GM23248 (cell line): ENCODE measurements at regions not wholly inside any gene's neighbourhood (a gene's known extent, or its start where the extent isn't known, plus 50 kb on each side); places are given as distances from the start of the nearest gene placed in this dataset.

Source experiments
- DNase-seq: peaks from one replicate; pipeline ENCODE4 v3.0.0-alpha.2; 2015
- H2AFZ ChIP-seq: fragments of 200-600 bp; sonication (generic); 2 replicates; pipeline ENCODE4 v1.6.1; 2016; ENCODE audit warnings: antibody characterized with exemption
- H3F3A ChIP-seq: fragments of 200-600 bp; sonication (generic); 2 replicates; pipeline ENCODE4 v1.6.1; 2016; ENCODE audit warnings: mild to moderate bottlenecking, antibody characterized with exemption, mixed run types; ENCODE audit not compliant: insufficient read depth
- H3K27ac ChIP-seq: fragments of 200-600 bp; sonication (generic); 2 replicates; pipeline ENCODE4 v1.5.1; 2016; ENCODE audit warnings: mild to moderate bottlenecking
- H3K27me3 ChIP-seq: fragments of 200-600 bp; sonication (generic); replicated peaks from 2 replicates; pipeline ENCODE4 v1.6.1; 2016; ENCODE audit warnings: mild to moderate bottlenecking; ENCODE audit not compliant: insufficient read depth
- H3K36me3 ChIP-seq: fragments of 200-600 bp; sonication (generic); 2 replicates; pipeline ENCODE4 v1.6.1; 2016; ENCODE audit warnings: low read depth, mild to moderate bottlenecking
- H3K4me1 ChIP-seq: fragments of 200-600 bp; sonication (generic); 2 replicates; pipeline ENCODE4 v1.6.1; 2016; ENCODE audit warnings: mild to moderate bottlenecking; ENCODE audit not compliant: insufficient read depth
- H3K4me2 ChIP-seq: fragments of 200-600 bp; sonication (generic); one replicate; pipeline ENCODE4 v1.6.1; 2016; ENCODE audit warnings: mild to moderate bottlenecking; ENCODE audit not compliant: unreplicated experiment
- H3K4me3 ChIP-seq: fragments of 200-600 bp; sonication (generic); 2 replicates; pipeline ENCODE4 v1.5.1; 2016; ENCODE audit warnings: mild to moderate bottlenecking
- H3K79me2 ChIP-seq: fragments of 200-600 bp; sonication (generic); 2 replicates; pipeline ENCODE4 v1.6.1; 2016; ENCODE audit warnings: mild to moderate bottlenecking; ENCODE audit not compliant: insufficient read depth
- H3K9ac ChIP-seq: fragments of 200-600 bp; sonication (generic); 2 replicates; pipeline ENCODE4 v1.6.1; 2016; ENCODE audit warnings: mild to moderate bottlenecking
- H3K9me2 ChIP-seq: fragments of 200-600 bp; sonication (generic); 2 replicates; pipeline ENCODE4 v1.6.1; 2016; ENCODE audit warnings: mixed run types, mild to moderate bottlenecking, moderate library complexity; ENCODE audit not compliant: insufficient read depth
- H3K9me3 ChIP-seq: fragments of 200-600 bp; sonication (generic); one replicate; pipeline ENCODE4 v1.6.1; 2017; ENCODE audit warnings: low read depth
- H4K20me1 ChIP-seq: fragments of 200-600 bp; sonication (generic); 2 replicates; pipeline ENCODE4 v1.6.0; 2016; ENCODE audit not compliant: insufficient read depth
- EZH2 ChIP-seq: fragments of 200-600 bp; sonication (generic); IDR thresholded peaks from 2 replicates; pipeline ENCODE4 v1.6.1; 2018; ENCODE audit warnings: antibody characterized with exemption, mild to moderate bottlenecking; ENCODE audit not compliant: insufficient read depth, poor library complexity, severe bottlenecking
- EZH2phosphoT487 ChIP-seq: fragments of 200-600 bp; sonication (generic); IDR thresholded peaks from 2 replicates; pipeline ENCODE4 v1.6.1; 2018; ENCODE audit warnings: antibody characterized with exemption, moderate library complexity, mild to moderate bottlenecking, low read depth; ENCODE audit not compliant: insufficient read depth
- WGBS, 2 experiments: methylation state at CpG; one replicate each; pipeline ENCODE4 v1.1.6; 2015 to 2017; ENCODE audit warnings: low lambda C conversion rate in 2 of 2, low coverage in 1 of 2; ENCODE audit errors: missing lambda C conversion rate in 2 of 2; 5-methylcytosine and 5-hydroxymethylcytosine counted together
- in situ Hi-C: fragments of 300-500 bp; cut with MboI; formaldehyde crosslinking; loops from 2 replicates; pipeline ENCODE4 v1.15.0; 2020

DNA sequence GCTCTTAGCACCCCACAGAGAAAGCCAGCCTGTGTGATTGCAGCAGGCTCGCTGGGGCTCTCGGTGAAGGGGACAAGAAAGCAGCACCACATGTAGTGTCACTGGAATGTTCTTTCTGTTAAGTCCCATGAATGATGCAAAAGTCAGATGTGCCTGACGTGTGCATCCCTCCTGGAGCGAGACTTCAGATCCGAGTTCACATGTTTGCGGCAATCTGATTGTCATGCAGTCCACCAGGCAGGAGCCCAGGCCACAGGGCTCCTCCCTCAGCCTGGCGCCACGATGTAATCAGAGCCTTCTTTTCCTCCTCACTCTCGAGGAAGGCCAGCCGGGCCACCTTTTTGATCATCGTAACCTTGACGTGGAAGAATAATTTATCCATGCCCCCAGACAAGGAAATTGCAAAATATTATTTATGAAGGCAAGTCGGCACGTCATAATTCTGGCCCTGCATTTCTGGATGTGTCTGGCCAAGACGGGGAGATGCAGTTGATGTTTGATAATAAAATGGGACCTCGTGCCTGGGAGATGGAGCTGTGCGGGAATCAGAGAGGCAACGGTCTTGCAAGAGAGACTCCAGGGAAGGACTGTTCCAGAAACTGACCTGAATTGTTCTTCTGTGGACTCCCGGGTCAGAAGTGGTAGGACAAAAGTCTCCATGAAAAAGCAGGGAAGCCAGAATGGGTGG, 214.6 kb downstream of the PHETA1 start:
- peak; percentile 21 for DNase-seq
- Histone ChIP-seq H3K27ac (no peak overlapping the region), H3K4me2 (no peak overlapping the region), H3K9me3 (no peaks in the 10 kb centered on the region), H3K4me1 (no peaks in the 10 kb centered on the region), H3K79me2 (no peaks in the 10 kb centered on the region), H3F3A (no peaks in the 10 kb centered on the region), H3K9me2 (no peaks in the 10 kb centered on the region), H3K4me3 (no peak overlapping the region), H3K9ac (no peak overlapping the region), H3K27me3 (peaks cover 69% of the 10 kb centered on the region), H4K20me1 (no peaks in the 10 kb centered on the region), H3K36me3 (no peaks in the 10 kb centered on the region), H2AFZ (no peak overlapping the region)
- in situ Hi-C loops, result no loop called here
- TF ChIP-seq EZH2 (no peak), EZH2phosphoT487 (no peak)
- 1 to 3% methylated on average over 19 of the region's 19 CpGs for WGBS, 2 experiments

- no peak overlapping the region for H3K27ac ChIP-seq
- TF ChIP-seq EZH2phosphoT487, result no peak
- no peak for TF ChIP-seq EZH2
- no peaks in the 10 kb centered on the region for H3K36me3 ChIP-seq
- no peaks in the 10 kb centered on the region for H3F3A ChIP-seq
- H3K9me2 ChIP-seq, result no peaks in the 10 kb centered on the region
- H3K4me2 ChIP-seq, result no peak overlapping the region
- no peak overlapping the region for H2AFZ ChIP-seq
- in situ Hi-C loops, result no loop called here
- peaks cover 59% of the 10 kb centered on the region for H3K27me3 ChIP-seq
- WGBS, 2 experiments, result 51 to 55% methylated on average over 10 of the region's 10 CpGs
- H3K9ac ChIP-seq, result no peak overlapping the region
- H4K20me1 ChIP-seq, result no peaks in the 10 kb centered on the region
- H3K9me3 ChIP-seq, result no peaks in the 10 kb centered on the region
- no peaks in the 10 kb centered on the region for H3K79me2 ChIP-seq
- no peak for DNase-seq
- no peak overlapping the region for H3K4me3 ChIP-seq
- H3K4me1 ChIP-seq, result no peaks in the 10 kb centered on the region
These were observed 216.3 kb downstream of the PHETA1 start for GRCh38 chr12:111152561-111152960.

DNA sequence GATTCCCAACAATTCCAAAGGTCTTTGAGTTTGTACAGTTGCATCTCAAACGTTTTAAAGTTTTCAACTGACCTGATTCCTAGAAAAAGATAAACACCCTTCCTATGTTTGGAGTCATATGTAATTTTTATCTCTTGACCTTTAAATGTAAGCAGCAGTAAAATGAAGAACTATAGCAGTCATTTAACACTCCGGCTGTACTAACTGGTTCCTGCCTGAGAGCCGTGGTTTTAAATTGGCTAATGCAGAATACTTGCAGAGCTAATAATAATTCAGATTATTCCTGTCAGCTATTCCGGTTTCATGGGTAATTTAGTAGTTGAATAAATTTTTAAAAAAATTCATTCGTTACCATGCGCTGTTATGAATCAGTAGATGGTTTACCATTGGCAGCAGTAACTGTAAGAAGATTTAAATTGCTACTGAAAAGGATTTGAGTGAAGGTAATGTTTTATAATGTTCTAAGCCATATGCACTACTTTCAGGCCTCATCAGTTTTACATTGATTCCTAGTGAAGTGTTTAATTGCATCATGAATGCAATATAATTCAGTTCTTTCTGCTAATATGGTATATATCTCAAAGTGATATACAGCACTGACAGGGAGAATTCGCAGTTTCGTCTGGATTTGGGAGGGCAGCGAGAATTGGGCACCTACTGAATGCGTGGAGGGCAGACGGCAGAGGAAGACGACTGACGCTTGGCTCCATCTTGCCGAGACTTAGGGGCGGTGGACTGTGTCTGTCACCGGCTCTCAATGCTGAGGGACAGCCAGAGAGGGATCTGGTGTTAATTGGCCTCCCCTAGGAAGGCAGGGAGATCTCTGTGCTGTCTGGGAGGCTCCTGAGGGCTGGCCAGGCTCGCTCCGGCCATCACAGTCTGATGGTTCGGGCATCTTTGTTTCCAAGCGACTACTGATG, 217.7 kb downstream of the PHETA1 start:
- Histone ChIP-seq H3K9me3 (no peaks in the 10 kb centered on the region), H3K27me3 (peaks cover 53% of the 10 kb centered on the region), H3K79me2 (no peaks in the 10 kb centered on the region), H3K9ac (no peak overlapping the region), H4K20me1 (no peaks in the 10 kb centered on the region), H3F3A (no peaks in the 10 kb centered on the region), H3K36me3 (no peaks in the 10 kb centered on the region), H2AFZ (no peak overlapping the region), H3K27ac (no peak overlapping the region), H3K9me2 (no peaks in the 10 kb centered on the region), H3K4me2 (no peak overlapping the region), H3K4me1 (no peaks in the 10 kb centered on the region), H3K4me3 (no peak overlapping the region)
- no peak for TF ChIP-seq EZH2
- no peak for TF ChIP-seq EZH2phosphoT487
- in situ Hi-C loops, result no loop called here
- WGBS, 2 experiments, result 53 to 54% methylated on average over 20 of the region's 20 CpGs
- no peak for DNase-seq

GRCh38 chr12:111150360-111150759, 218.5 kb downstream of the PHETA1 start:
- no peak overlapping the region for H3K9ac ChIP-seq
- in situ Hi-C loops, result no loop called here

More at GRCh38 chr12:111150360-111150759, 218.5 kb downstream of the PHETA1 start:
- no peaks in the 10 kb centered on the region for H3K79me2 ChIP-seq
- no peaks in the 10 kb centered on the region for H4K20me1 ChIP-seq
- peaks cover 46% of the 10 kb centered on the region for H3K27me3 ChIP-seq
- H3K36me3 ChIP-seq, result no peaks in the 10 kb centered on the region
- H3K4me3 ChIP-seq, result no peak overlapping the region
- 0 to 1% methylated on average over 7 of the region's 7 CpGs for whole genome bisulfite sequencing, 2 experiments
- no peak for DNase-seq
- H2AFZ ChIP-seq, result no peak overlapping the region
- H3K27ac ChIP-seq, result no peak overlapping the region
- H3K4me1 ChIP-seq, result no peaks in the 10 kb centered on the region
- no peaks in the 10 kb centered on the region for H3K9me3 ChIP-seq
- no peaks in the 10 kb centered on the region for H3F3A ChIP-seq
- H3K9me2 ChIP-seq, result no peaks in the 10 kb centered on the region
- H3K4me2 ChIP-seq, result no peak overlapping the region
- no peak for TF ChIP-seq EZH2phosphoT487
- no peak for TF ChIP-seq EZH2
